CD4-positive, alpha-beta T cell treated with Interleukin-6 at 100 ng/mL for 8 hours (primary cell): ENCODE measurements at regions not wholly inside any gene's neighbourhood (a gene's known extent, or its start where the extent isn't known, plus 50 kb on each side); places are given as distances from the start of the nearest gene placed in this dataset.
"Not testable (repeated sequence)": the region's sequence is repeated elsewhere in the genome, so short reads cannot be mapped to it uniquely, and the experiment has no call there.

Experiments used
- DNase-seq: peaks from one replicate; pipeline ENCODE4 v3.0.0-alpha.2; 2020; ENCODE audit warnings: mixed read lengths, low spot score

DNA sequence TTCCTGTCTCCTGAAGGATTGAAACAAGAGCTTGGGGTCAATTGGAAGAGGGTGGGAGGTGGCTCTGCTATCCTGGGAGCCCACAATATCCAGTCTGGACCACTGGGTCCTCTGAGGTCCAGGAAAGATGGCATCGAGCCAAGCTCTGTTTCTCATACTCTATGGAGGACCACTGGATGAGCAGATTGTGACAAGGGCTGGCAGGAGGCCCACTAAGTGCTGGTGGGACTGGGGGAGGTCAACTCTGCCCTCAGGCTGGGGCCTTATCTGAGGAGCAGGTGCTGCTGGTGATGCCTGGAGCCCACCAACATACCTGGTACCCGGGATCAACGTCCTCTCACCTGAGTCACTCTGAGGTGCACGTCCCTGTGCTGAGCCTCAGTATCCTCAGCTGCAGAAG, 142.4 kb downstream of the NDUFA10 start:
- DNase-seq: no peak

DNA sequence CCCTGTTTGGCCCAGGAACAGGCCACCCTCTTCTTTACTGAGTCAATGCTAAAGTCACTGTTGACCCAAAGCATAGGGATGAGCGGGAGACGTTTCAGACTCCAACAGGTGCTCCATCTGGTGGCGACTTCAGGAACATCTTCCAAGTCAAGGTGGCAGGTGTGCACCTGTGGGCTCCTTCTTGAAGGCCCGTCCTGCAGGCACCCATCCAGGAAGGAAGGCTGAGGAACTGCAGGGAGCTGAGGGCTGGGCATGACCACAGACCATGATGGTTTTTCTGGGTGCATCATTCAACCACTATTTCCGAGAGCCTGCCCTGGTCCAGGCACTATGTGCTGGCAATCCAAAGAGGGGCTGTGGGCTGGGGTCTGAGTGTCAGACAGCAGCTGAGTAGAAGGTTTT, 142.8 kb downstream of the NDUFA10 start:
- DNase-seq: peak; percentile 51

DNA sequence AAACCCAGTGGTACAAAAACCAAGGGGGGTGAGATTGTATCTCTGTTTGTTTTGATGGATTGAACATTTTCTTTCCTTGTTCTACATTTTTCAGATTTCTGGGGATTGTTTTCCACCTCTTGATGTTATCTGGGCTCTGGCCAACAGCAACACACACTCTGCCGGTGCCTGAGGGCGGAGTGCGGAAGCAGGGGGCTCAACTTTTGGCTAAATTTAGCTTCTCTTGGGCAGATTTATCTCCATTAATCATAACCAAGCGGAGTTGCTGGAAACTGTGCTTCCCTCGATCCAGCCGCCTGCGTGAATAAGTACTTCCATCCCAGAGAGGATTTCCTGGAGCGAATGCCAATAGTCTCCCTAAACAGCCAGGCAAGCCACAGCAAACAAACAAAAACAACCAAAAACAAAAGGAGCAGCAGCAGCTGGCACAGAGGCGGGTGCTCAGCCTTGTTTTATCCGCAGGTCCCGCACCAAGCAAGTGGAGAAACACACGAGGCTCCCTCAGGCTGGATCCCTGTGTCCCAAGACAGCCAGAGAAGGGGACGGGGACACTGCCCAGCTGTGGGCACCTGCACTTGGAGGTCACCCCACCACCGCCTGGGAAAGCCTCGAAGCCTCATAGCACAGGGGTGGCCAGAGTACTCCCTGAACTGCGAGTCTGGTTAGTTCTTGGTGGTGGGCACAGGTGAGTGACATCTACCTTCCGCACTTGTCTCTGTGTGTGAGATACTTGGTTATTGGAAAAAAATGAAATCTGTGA, 143.4 kb downstream of the NDUFA10 start:
- no peak for DNase-seq

DNA sequence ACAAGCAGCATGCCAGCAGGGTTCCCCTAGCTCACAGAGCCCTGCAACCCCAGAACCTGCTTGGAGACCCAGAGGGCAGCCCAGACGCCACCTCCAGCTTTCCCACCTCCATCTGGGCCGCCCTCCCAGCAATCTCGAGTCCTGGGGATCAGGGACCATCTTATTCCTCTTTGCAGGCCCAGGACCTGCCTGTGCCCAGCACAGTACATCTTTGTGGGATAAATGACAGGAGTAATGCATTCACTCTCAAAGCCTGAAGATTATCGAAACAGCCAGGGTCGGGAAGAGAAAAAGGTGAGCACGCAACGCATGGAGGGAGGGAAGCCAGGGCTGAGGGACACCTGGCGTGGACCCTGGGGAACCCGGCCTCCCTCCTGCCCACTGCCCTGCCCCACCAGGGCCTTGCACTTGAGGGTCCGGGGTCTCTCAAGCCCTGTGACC, 144.1 kb downstream of the NDUFA10 start:
- no peak for DNase-seq

DNA sequence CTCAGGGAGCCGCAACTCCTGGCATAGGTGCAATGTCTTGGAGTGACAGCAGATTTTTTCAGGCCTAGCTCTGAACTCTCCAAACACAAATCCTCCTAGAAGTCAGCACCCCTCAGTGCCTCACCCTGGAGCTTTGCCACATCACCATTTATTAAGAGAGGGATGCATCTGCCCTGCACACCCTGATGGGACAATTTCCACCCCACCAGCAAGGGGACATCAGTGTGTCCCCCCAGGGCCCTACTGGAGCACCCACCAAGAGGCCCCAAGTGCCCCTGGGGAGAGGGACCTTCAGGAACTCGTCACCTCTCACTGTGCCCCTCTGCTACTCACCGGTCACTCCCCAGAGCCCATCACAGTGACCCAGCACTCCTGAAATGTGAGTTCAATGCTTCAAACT, 144.7 kb downstream of the NDUFA10 start:
- no peak for DNase-seq

DNA sequence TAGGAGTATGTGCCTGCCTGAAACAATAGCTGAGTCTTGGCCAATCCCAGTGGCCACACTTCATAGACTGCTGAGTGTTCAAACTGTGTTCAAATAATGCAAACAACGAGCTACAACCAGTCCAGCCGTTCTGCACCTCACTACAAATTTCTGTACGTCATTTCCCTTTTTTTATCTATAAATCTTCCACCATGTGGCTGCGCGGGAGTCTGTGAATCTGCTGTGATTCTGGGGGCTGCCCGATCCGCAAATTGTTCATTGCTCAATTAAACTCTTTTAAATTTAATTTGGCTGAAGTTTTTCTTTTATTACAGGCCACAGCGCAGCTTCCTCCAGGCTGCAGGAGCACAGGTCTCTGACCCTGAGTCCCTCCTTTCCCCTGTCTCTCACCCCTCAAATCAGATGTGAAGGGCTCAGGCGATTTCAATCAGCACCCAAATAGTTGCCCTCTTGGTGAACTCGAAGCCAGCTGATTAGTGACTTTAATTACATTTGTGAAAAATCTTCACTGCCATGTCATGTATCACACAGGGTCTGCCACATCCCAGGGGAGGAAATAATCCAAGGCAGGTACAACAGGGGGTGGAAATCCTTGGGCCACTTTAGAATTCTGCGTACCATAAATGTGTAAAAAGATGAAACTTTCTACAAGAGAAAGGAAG, 145.6 kb downstream of the NDUFA10 start:
- DNase-seq: no peak

DNA sequence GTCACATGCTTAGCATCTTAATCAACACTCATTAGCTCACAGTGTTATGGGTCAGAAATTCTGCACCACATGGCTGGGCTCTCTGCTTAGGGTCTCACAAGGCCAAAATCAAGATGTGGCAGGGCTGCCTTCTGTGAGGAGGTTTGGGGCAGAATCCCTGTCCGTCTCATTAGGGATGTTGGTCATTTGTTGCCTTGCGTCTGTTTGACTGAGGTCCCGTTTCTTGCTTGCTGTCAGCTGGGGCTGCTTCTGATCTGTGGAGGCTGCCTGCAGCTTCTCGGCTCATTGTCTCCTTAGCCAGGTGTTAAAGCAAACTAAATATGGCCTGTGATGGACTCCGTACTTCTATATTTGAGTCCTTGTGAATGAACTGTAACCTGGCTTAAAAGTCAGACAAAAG, 146.5 kb downstream of the NDUFA10 start:
- DNase-seq: no peak

DNA sequence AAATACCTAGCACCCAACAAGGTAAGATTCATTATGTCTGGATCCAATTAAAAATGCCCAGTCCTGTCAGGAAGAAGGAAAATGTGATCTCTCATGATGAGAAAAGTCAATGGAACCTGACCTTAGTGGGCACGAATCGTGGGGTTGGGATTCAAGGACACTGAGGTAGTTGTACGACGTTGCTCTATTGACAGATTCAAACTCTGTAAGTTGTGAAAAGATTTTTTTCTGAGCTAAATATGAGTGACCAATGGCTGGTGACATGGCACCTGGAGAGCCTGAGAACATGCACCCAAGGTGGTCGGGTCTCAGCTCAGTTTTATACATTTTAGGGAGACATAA, 148.2 kb downstream of the NDUFA10 start:
- no peak for DNase-seq

DNA sequence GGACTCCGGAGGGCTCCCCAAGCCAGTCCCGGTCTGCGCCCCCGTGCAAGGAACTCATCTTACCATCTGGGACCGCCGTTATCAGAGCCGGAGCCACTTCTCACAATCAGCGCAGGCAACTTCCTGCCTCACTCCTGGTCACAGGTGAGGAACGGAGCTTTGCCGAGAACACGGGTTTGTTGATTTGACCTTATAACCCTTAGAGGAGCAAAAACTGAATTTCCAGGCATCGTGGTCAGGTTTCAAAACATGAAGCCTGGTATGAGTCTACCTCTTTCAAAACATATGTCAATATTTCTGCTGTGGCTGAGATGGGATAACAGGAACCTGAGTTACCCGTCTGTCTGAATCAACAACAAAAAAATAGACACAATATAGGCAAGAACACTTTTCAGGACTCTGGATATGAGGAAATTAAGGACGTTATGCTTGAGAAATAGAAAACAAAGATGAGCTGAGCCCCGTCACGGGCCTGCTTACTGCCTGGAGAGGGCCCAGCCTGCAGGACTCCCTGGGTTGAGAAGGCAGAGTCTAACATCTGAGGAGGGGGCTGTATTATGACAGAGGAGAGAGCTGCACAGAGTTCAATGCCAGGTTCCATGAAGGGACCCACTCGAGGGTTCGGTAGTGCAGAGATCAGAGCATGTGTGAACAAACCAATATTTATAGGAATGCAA, 148.7 kb downstream of the NDUFA10 start:
- DNase-seq: no peak

DNA sequence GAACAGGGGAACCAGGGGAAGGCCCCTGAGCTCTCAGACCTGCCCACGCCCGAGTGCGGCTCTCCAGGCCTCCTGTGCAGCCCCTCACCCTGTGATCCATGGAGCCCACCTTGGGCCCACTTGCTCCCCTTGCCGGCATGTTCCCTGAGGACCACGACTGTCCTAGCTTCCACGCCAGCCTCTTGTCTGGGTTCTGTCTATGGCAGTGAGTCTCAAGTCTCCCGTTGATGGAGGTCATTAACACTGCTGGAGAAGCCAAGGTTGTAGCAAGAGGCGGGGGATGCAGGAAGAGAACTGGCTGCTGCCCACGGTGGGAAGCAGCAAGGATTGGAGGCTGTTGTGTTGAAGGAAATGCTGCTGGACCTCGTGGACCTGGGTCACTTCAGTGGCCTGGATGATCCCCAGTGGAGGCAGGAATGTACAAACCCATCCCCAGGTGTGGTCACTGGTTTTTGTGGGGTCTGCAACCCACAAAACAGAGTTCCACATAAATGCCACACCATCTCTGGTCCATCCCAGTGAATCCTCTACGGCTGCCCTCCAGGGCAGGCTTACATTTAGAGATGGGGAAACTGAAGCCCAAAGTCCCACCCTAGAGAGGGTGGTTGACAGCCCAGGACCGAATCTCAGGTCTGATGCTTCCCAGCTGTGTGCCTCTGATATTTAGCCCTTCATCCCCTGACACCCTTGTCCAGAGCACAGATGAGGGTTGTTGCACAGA, 150.3 kb downstream of the NDUFA10 start:
- no peak for DNase-seq

DNA sequence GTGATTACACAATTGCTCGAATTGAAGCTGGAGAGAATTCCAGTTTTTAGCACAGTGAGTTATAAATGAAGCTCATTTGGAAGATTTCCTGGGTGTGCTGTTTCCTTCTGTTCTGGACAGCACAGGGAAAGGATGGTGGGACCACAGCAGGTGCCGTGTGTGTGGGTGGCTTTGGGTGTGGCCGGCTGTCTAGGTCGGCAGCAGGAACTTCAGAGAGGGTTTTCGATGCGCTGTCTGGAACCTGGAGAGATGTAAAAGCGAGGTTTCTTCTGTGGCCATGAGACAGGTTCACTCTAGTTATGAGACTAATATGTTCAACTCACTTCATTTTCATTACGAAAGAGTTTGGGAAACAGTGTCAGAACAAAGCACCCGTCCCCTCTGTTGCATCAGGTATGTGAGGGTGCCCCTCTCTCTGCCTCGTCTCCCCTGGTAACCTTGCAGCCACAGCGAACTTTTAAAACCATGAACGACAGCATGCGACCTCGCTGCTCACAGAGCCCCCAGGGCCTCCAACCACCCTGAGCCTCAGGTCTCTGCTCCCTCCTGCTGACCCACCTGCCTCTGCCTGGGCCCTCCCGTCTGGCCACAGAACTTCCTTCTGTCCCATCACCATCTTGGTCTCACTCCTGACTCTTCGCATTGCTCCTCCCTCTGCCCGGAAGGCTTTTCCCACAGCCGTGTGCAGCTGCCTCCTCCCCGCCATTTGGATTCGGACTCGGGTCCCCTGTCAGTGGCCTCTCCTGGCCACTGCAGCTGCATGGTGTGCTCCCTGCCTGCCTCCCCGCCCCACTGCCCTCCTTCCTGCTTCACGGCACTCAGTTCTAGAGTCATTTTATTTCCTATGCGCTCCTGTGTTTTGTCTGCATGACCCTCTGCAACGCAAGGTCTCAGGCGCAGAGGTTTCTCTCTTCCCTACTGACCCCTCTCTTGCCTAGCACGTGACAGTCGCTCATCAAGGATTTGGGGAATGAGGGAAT, 151.2 kb downstream of the NDUFA10 start:
- no peak for DNase-seq

DNA sequence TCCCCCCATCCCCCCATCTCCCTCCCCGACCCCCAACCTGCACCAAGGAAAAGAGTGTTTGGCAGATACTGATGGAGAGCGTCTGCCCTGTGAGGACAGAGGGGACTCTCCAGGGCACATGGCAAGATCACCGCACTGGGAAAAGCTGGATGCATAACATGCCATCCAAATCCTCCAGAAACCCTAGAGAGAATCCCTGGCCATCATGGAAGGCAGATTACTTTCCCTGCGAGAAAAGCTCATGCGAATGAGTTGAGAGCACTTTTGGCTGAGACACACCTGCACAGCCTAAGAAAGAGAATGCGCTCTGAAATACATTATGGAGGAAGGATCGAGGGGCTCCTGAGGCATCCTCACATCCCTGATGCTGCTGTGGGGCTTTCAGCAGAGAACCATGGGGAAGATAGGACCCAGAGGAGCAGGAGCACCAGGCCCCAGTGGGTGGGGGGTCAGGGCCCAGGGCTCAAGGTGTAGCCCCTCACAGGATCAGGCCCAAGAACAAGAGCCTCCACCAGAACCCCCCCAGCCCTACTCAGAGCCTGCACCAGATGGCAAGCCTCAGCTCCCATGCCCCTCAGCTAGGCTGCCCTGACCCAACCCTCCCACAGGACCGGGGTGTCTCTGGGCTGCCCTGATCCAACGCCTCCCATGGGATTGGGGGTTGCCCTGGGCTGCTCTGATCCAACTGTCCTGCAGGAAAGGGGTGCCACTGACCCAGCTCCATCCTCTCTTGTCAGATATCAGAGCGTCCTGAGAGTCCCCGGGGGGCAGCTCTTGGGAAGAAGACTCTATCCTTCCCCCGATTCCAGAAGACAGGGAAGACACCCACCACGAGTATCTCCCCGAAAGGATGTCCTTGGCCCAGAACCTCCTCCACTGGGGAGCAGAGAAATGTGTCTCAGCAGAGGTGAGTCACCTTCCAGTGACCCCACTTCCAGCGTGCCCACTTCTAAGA, 153.4 kb downstream of the NDUFA10 start:
- DNase-seq: no peak

DNA sequence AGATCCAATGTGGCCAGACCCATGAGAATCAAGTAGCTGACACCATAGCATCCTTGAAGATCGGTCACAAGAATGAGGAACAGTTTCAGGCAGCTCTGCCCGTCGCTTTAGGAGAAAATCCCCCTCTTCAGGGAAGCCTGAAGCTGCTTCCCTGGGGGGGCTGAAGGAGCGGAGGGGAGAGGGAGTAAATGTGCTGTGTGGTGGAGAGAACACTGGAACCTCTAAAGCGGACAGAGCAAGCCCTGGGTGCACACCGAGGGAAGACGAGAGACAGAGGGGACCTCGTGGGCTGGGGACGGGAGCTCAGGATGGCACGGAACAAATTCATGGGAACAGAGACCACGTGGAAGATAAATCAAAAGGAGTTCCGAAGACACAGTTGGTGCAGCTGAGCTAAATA, 154.3 kb downstream of the NDUFA10 start:
- no peak for DNase-seq

DNA sequence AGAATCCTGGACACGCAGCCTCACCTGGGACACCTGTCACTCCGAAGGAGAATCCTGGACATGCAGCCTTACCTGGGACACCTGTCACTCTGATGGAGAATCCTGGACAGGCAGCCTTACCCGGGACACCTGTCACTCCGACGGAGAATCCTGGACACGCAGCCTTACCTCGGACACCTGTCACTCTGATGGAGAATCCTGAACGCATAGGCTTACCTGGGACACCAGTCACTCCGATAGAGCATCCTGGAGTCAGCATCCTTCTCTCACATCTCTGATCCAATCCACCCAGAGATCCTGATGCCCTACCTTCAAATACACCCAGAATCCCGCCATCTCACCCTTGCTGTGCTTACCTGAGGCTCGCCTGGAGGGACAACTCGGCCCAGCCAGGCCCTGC, 154.9 kb downstream of the NDUFA10 start:
- DNase-seq: no peak

DNA sequence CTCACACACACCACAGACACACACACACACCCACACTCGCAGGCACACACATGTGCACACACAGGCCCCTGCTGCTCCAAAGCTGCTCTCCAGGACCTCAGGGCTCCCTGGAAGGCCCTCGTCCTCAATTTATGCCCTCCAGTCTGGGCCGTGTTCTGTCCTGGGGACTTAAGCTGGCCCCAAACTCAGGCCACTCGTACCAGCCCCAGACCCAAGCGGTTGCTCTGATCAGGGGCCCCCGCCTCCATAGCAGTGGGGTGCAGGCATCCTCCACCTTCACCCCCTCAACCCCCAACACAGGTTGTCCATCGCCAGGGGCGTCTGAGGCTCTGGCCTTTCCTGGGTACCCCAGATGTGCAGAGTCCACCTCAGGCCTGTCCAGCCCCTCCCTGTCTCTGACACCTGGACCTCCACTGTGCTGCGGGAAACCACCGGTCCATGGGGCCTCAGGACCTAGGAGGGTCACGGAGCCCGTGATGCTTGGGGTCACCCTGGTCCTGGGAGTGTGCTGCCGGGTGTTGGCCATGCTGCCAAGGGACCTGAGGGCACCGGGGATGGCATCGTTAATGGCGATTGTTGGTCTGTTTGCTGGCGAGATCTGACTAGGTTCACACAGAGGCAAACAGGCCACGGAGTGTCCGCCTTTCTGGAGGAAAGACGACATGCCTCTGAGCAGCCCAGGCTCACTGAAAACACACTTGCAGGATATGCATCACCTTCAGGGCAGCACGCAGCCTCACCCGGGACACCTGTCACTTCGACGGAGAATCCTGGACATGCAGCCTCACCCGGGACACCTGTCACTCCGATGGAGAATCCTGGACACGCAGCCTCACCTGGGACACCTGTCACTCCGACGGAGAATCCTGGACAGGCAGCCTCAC, 155.6 kb downstream of the NDUFA10 start:
- no peak for DNase-seq

DNA sequence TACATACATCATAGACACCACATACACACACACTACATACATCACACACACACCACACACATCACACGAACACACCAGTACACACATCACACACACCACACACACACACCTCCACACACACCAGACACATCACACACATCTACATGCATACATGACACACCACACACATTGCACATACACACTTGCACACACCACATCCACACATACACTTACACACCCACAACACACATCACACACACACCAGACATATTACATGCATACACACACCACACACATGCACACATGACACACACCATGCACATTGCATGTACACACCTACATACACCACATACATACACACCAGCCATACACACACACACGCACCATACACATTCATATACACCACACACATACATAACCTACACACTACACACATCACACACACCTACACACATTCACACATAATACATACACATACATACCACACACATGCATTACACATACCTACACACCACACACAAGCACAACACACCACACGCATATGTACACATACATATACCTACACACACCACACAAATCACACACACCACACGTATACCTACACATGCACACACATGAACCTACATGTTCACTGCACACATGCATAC, 156.5 kb downstream of the NDUFA10 start:
- DNase-seq: no peak

DNA sequence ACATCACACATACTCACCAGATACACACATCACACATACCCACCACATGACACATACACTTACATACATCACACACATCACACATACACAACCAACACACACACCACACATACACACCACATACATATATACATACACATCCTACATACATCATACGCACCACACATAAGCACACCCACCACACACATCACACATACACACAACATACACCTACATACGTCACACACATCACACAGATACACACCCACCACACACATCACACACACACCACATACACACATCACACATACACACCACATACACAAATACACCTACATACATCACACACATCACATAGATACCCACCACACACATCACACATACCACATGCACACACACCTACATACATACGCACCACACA, 158.4 kb downstream of the NDUFA10 start:
- no peak for DNase-seq

DNA sequence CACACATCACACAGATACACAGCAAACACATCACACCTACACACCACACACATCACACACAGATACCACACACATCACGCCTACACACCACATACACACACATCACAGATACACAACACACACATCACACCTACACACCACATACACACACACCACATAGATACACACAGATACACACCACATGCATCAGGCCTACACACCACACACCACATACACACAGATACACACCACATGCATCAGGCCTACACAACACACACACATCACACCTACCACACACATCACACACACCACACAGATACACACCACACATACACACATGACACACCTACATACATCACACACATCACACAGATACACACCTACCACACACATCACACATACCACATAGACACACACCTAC, 158.8 kb downstream of the NDUFA10 start:
- no peak for DNase-seq

DNA sequence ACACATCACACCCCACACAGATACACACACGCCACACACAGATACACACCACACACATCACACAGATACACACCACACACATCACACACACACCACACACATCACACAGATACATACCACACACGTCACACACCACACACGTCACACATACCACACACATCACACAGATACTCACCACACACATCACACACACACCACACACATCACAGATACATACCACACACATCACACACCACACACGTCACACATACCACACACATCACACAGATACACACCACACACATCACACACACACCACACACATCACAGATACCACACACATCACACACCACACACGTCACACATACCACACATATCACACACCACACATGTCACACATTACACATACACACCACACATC, 159.3 kb downstream of the NDUFA10 start:
- DNase-seq: not testable (repeated sequence)
